Astrocyte of the hippocampus (primary cell): ENCODE measurements at regions not wholly inside any gene's neighbourhood (a gene's known extent, or its start where the extent isn't known, plus 50 kb on each side); places are given as distances from the start of the nearest gene placed in this dataset.

Experiments
- DNase-seq: peaks from one replicate; pipeline ENCODE4 v3.0.0; 2011; ENCODE audit warnings: low read depth, low spot score

DNA sequence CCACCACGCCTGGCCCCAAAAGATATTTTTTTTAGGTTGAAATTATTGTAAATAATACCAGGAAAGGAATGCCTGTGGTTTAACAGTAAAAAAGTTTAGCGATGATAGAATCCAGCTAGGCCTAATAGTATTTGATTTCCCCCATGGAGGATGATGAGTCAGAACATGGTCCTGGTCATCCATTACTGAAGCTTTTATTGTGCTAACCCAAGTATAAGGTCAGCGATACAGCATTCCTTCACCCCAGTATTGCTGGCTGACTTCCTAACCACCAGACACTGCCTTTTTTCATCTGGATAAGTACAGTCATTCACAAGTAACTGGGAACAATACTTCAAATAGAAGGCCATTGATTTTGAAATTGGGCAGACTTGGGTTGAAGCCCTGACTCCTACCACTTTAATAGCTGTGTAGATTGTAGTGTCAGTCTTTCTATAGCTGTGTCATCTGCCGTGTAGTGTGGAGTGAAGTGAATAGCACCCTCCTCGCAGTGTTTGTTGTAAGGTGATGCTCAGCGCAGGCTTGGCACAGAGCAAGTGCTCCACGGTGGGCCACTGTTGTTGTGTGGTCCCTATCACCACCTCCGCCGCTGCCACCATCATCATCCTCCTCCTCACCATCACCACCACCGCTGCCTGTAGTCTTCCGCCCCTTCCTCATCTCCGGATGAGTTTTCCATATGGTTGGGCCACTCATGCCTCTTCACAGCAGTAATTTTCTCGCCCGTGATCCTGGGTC lies 436.0 kb upstream of the TPM1 start:
- DNase-seq, result peak; percentile 96

DNA sequence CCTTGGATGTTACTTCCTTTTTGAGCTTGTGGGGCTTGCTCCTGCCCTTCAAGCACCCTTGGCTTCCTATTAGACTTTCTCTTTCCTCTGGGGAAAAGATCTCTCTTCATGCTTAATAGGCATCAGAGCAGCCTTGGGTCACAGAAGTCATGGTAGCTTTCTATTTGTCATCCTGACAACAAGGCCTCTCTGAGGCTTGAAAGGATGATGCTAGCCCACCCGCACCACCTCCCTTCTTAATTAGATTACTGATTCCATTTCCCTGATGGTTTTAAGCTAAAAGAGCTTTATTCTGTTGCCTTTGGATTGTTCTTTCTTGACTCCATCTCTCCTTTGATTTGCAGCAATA lies 435.5 kb upstream of the TPM1 start:
- no peak for DNase-seq

DNA sequence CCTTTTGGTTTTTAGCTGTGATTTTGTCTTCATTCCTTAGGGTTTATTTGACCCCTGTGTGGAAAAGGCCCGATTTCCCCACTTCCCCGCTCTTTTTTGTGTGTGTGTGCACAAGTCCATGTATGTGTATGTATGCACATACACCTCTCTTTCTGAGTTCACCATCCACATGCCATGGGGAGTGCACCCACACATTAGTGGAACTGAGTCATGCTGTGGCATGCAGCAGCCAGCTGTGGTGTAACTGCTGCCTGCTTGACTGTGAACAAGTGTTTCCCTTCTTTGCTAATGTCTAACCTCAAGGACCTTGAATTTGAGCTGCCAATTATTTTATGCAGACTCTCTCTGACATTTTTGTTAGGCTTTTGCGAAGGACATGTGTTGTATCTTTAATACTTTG lies 434.9 kb upstream of the TPM1 start:
- DNase-seq, result peak; percentile 45

DNA sequence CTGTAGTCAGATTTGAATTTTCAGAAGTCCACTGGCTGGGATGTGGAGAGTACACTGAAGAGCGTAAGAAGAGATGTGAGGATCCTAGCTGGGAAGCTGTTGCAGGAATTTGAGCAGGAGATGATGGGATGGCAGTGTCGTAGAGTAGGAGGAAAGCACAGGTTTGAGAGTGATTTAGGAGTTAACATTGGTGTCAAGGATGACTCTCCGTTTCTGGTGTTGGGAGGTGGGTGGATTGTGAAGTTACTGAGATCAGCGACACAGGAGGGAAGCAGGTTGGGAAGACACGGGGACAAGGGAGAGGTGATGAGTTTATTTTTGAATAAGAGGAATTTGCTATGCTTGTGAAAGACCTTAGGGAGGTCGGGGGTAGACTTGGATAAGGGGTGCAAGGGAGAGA lies 434.2 kb upstream of the TPM1 start:
- no peak for DNase-seq

DNA sequence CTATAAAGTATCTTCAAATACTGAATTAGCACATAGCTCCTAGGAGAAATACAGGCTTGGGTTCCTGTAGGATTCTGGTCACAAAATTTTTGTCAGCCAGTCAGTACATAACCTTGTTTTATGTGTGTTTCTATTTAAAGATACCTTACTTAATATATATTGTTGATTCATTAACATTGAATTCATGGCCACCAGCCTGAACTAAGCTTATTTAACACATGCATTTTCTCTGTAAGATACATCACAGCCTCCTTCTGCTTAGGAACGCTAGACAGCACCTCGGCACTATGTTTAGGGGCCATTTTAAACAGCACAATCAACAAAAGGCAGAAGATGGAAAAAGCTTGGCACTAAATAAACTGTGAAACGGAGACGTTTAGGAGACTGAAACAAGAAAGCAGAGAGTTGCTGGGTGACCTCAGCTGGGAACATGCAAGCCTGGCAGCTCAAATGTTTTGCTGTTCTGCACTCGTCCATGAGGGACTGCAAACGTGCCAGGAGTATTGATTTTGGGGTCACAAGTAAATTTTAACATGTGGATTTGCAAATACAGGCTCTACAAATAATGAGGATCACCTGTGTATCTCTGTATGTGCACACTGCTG lies 432.2 kb upstream of the TPM1 start:
- DNase-seq, result no peak

DNA sequence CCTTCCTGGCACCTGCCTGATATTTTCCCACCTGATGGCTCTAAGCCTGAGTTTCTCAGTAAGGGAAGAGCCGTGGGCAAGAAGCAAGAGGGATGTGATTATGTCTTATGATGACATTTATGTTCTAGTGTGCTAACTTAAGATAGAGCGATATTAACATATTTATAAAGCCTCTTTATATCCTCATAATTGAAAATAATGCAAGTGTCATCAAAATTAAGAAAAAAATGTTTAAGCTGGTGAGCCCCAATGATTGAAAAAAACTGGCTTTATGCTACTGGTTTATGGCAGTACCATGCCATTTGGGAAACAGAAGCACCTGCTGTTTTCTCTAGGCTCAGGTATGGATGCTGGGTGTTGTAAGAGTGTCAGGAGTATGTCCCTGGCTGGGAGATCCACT lies 431.5 kb upstream of the TPM1 start:
- DNase-seq, result no peak

DNA sequence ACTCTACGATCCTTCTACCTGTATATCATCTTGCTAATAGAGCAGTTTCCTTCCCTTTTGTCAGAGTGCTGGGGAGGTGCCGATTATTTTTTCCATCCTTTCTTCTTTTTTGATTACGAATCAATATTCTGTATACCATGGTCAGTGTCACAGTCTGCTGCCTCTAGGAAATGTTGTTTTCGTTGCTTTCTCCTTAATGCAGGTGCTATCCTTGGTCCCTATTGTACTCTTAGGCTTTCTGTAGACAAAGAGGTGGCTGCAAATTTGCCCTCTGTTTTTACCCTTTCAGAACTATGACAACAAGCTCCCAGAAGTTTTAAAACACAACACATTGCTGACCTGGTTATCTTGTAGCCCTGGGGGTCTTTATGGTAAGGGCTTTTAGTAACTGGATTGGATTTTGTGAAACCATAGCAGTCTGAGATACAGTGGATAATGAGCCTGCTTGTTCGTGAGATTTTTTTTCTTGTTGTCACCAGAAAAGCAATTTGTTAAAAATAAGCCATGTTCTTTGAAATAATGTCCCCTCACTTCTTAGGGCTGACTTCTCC lies 430.3 kb upstream of the TPM1 start:
- DNase-seq, result no peak

DNA sequence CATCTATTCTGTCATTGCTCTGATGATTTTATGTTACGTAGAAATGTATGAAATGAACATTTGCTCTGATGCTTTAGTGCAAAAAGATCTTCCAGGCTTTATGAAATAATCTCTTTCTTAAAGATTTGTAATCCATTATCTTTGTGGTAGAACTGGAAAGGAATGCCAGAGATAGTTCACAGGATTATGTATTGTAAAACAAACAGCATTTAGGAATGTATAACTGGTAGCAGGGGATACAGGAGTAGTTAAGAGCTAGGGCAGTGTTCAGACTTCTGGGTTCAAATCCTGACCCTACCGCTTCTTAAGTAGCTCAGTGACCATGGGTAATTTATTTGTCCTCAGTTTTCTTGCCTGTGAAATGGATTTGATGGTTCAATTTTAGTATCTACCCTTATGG lies 429.8 kb upstream of the TPM1 start:
- DNase-seq, result no peak

DNA sequence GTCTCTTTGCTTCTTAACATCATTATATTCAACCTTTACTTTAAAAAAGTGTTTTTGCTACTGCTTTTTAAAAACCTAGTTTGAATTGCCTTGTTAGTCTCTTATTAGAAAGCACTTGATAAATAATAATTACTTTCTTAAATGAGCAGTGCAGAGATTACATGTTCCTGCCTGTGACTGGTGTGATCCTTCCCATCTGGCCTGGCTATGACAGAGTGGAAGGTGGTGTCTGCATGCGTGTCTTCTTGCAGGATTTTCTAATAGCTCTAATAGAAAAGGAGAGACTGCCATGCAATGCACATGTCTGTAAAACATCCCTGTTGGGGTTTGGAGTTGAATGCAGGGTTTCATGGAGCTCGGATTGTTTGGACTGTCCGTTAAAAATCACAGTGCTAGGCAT lies 425.8 kb upstream of the TPM1 start:
- DNase-seq, result no peak

DNA sequence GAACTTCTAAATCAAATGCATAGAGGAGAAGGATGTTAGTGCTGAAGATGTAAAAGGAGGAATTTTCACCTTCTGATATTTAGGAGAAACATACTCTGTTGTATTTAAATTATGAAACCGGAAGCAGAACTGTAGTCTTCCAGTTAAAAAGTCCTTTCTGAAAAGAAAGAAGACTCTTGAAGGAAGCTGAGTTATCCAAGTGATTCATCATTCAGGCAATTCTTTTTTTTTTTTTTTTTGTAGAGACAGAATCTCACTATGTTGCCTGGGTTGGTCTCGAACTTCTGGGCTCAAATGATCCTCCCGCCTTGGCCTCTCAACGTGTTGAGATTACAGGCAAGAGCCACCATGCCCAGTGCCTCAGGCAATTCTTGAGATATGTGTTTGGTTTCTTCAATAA lies 424.8 kb upstream of the TPM1 start:
- no peak for DNase-seq

DNA sequence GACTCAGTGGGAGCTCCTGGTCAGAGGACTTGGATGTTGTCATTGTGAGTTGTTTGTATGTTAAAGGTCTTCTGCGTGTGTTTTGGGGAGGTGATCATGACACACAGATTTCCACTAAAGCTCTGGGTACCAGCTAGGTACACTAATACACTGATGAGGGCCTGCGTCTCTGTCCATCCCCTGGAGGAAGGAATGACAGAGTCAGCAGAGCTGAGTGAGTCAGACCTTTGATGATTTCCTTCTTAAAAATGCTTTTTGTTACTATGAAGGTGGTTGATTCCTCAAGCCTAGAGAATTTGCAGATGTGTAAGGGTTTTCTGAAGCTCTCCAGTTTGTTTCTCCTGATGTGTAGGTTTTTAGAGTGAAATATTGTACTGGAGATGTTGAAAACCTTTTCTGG lies 424.1 kb upstream of the TPM1 start:
- peak; percentile 82 for DNase-seq

DNA sequence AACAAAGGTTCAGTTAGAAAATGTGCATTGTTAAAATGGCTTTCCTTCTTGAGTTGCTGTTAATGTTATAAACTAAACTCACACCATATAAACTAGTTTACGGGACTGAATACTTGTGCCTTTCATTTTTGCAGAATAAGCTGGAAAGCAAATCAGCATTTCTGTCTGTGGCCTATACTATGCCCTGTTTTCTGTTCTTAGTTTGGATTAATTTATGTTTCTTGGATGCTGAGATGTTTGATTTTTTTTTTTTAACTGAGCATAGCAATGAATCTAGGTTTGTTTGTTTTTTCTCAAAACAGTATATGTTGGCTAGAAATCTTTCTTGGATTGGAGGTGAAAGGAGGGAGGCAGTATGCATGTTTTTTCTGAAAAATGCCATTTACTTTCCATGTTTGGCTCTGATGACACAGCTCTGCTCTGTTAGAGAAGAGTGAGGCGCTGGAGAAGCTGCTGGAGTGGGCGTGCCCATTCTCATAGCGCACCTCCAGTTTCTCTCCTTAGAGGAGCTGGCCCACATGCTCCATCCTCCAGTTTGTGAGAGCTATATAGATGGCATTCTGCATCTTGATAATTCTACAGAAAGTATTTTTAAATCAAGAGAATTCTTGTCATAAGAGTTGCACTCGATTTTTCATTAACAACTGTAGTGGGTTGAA lies 423.6 kb upstream of the TPM1 start:
- DNase-seq, result no peak

DNA sequence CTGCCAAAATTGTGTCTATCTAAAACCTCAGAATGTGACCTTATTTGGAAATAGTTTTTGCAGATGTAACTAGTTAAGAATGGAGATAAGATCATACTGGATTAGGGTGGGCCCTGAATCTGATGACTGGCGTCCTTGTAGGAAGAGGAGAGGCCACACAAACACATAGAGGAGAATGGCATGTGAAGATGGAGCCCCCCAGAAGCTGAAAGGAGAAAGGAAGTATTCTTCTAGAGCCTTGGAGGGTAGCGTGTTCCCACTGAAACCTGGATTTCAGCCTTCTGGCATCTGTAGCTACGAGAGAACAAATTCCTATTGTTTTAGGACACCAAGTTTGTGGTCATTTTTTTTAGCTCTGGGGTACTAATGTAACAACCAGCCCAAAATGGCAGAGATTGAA lies 423.0 kb upstream of the TPM1 start:
- no peak for DNase-seq

DNA sequence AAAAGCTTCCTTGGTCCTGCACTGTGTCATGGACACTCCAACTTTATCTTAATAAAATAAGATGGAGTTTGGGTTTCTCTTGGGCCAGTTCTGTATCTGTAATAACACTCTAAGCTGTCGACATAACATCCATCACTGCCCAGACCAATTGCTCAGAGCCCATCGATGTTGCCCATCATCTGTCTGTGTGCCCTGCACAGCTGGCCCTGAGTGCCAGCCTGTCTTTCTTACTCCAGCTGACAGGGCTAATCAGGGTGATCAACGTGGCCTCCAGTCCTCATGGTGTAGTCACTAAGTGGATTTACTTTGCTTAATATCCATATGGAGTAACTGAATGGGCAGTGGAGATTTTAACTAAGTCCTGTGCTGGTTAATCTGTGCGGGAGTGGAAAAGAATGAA lies 419.8 kb upstream of the TPM1 start:
- no peak for DNase-seq

DNA sequence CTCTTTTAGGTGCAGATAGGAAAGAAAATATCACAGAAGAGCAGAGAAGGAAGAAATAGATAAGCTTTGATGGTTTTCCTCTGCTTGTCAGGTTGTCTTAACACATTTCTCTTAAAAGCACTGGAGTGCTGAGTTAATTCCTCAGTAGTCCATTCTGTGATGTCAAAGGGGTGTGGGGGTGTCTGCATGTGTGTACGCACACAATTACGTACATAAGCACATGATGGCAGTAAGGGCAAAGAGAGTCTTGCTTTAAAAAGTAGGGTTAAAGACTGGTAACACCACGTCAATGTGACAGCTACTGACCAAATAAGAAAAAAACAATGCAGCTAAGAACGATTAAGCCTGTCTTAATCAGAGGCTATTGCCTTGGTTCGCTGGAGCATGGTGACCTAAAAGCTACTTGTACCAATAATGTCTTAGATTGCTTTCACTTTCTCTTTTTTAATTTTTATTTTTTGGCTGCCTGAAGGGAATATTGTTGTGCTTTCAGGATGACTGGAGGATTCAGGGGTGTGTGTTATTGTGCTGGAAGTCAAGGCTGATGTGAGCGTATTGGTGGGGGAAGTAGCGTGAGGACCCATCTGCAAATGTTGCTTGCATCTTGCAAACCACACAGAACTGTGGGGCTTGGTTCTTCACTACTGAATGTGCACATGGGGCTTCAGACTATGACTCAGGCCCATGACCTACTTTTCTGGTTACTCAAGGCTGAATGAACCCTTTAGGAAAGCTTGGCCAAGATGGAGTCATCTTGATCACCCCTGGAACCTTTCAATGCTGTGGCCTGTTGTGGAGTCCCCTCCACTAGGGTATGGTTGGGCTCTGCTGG lies 417.8 kb upstream of the TPM1 start:
- DNase-seq, result peak; percentile 45

DNA sequence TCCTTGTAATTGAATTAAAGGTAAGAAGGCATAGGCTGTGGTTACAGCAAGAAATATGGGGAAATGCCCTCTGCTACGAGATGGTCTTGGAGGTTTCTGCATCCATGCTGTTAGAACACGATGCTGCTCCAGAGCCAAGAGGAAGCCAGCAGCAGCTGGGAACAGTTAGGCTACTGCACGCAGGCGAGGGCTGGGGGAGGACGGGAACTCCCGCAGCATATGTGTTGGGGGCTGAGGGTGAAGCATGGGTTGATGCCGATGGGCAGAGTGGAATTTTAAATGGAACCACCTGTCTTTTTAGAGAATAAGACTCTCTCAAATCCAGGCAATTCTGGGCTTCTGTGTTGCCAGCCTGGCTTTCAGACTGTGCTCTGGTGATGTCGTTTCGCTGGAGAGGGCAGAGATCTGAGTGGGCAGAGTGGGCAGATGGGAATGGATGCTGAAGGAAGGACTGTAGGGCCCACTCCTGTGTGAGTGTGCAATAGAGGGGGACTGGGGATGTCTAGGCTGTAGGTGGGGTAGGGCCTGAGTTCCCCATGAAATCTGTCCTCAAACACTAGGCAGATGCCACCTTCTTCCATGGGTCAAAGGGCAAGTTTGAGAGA lies 417.0 kb upstream of the TPM1 start:
- DNase-seq, result no peak

DNA sequence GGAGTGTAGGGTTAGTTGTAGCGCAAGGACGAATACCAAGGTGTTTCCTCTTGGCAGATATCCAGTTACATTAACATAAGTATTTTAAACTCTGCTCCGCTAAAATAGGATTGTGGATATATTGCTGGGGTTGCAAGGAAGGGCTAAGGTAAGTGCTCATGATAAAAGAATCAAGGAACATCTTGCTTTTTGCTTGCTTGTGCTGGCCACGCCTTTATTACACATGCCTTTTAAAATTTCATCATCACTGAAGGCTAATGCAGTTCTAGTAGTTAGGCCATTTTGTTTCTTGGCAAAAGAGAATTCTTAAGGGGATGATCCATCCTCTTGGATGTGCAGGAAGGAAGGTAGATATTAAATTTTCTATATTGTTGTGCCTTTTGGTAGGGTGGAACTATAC lies 415.6 kb upstream of the TPM1 start:
- no peak for DNase-seq

DNA sequence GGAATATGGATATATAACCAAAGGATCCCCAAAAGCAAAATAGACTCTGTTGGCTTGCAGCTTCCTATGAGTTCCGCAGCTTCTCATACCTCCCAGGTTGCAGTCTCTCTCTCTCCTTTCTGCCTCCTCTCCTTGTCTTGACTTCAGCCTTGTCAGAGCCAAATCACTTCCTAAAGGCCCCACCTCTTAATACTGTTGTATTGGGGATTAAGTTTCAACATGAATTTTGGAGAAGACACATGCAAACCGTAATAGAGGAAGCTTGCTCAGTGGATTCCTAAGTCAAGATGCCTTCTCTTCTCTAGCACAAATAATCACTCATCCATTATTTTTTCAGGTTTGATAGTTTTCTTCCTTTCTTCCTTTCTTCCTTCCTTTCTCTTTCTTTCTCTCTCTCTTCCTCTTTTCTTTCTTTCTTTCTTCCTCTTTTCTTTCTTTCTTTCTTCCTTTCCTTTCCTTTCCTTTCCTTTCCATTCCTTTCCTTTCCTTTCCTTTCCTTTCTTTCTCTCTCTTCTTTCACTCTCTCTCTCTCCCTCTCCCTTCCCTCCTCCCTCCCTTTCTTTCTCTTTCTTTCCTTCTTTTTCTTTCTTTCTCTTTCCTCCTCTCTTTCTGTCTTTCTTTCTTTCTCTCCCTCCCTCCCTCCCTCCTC lies 411.3 kb upstream of the TPM1 start:
- DNase-seq, result no peak

DNA sequence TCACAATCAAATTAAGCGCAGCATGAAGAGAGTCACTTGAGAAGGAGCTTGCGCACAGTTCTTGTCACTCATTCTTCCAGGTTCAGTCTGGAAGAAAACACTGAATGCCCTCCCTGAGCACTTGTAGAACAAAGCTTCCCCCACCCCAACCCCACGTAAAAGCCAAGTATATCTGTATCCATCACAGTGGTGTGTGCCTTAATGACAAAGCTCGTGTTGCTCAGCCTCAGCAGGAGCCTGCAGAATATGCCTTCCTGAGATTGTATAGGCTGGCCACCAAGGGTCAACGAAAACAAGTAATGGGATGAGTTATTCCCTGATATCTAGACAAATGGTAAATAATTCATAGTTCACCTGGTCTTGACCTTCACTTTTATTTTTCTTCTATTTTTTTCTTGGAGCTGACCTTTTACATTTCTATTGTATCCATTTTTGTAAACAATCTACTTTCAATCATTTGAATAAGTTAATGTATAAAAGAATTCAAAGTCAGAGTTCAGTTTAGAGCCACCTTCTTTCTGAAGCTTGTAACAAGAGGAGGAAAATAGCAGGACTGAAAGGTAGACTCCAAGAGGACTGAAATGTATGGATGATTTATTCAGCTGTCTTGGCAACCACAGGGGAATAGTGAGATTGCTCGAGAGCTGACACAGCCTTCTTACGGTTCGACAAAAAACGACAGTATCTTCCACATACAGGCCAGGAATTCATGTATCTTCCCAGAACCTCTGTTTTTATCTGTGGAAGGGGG lies 405.5 kb upstream of the TPM1 start:
- no peak for DNase-seq

DNA sequence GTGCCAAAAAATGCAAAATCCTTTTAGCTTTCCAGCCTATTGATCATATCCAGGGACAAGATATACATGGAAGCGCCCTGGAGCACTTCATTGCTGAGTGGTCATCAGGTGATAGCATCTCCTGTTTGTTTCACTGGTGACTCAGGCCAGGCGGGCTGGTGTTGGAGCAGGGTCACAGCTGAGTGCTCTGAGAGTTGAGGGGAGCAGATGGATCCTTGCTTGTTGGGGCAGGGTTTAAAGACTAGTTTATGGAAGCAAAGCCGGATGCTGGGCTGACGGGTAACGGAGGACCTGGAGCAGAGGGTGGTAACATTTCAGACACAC lies 405.0 kb upstream of the TPM1 start:
- DNase-seq, result no peak
